LNCAP (cell line): ENCODE measurements at regions not wholly inside any gene's neighbourhood (a gene's known extent, or its start where the extent isn't known, plus 50 kb on each side); places are given as distances from the start of the nearest gene placed in this dataset.
A peak's percentile ranks its signal among the peaks of the same experiment; 100 is the strongest.

Source experiments
- CTCF ChIP-seq: fragments of 450-650 bp; IDR thresholded peaks from 2 replicates; pipeline ENCODE4 v1.5.1; 2017; ENCODE audit warnings: mild to moderate bottlenecking

GRCh38 chr5:117318528-117318927, 743.9 kb upstream of the SEMA6A start:
- TF ChIP-seq CTCF, result peak; percentile 31; the same call in 1 of the 2 replicates

DNA sequence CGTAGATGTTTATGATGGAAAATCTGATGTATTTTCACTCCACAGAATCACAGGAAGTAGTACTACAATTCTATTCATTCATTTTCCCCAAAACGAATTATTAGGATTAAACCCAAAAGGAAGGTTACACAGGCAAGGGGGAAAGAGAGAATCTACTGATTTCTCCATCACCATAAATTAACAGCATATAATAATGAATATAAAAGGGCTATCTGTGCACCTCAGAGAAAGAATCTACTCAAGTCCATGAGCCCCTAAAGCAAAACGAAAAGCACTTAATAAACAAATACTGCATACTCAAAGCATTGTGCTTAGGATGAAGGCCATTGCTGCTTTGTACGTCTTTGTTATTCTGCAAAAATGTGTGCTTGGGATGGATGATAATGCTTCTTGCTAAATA, 740.5 kb upstream of the SEMA6A start:
- TF ChIP-seq CTCF, result no peak

DNA sequence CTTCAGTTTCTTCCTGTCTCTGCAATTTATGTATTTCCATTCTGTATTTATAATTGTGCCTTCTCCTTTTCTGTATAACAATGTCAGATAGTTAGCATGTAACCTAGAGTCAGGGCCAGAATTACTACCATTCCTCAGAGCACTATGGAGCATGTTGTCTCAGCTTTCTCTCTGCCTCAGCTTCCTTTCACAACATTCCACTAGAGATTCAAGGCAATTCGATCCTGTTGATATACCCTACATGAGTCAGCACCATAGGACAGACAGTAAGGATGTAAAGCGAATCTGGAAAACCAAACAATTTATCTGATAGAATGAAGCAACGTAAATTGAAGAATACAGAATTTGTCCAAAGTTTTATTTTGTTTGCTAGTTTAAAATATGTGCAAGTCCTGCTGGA, 728.3 kb upstream of the SEMA6A start:
- TF ChIP-seq CTCF, result no peak

DNA sequence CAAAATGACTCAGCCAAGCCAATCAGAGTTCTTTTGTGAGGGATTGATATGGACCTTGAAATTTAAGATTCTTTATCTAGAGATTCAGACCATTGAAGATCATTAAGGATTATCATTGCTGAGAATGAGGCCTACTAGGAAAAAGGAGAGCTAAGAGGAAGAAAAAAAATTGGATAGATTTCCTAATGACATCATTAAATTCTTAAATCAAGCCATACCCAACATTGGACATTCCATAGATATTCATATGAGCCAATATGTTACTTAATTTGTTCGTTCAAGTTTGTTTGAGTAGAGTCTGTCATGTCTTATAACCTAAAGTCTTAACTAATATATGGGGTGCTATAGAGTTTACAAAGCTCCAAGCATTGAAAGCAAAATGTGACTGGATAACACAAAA, 727.9 kb upstream of the SEMA6A start:
- TF ChIP-seq CTCF, result no peak

DNA sequence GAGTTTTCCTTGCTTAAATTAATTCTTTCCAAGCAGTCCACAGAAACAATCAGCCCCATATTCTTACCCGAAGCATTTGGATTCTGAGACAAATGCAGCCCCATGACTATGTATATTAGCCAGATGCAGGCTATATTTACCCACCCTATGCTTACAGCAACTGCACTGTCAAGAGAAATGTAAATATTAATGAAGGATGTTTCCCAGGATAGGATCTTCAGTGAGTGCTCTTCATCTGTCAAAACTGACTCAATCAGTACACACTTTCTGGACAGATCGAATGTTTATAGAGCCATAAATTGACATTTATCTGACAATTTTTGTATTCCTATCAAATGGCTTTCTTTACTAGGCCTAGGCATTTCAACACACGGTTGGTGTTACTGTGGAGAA, 725.3 kb upstream of the SEMA6A start:
- TF ChIP-seq CTCF, result no peak

- no peak for TF ChIP-seq CTCF
These were observed 724.8 kb upstream of the SEMA6A start for GRCh38 chr5:117299224-117299935.

DNA sequence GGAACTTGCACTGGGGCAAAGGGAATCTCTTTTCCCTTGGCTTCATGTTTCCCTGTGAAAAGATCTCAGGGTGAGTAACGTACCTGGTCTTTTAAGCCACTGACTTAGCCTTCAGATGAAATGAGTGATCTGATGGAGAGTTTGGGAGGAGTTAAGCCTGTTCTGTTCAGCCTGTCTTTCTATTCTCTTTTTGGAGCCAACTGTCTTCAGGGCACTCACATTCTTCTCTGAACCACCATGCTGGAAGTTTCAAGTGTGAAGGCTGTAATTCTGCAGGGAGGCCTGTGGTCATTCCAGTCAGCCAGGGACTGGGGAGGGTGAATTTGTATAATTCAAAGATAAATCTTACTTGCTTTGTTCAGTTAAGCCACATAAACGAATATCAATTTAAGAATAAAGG, 722.2 kb upstream of the SEMA6A start:
- TF ChIP-seq CTCF, result no peak

- no peak for TF ChIP-seq CTCF
These were observed 721.3 kb upstream of the SEMA6A start for GRCh38 chr5:117295941-117296340.
